ENCODE measurements at regions not wholly inside any gene's neighbourhood (a gene's known extent, or its start where the extent isn't known, plus 50 kb on each side); places are given as distances from the start of the nearest gene placed in this dataset.
"Not testable (repeated sequence)": the region's sequence is repeated elsewhere in the genome, so short reads cannot be mapped to it uniquely, and the experiment has no call there.

DNA sequence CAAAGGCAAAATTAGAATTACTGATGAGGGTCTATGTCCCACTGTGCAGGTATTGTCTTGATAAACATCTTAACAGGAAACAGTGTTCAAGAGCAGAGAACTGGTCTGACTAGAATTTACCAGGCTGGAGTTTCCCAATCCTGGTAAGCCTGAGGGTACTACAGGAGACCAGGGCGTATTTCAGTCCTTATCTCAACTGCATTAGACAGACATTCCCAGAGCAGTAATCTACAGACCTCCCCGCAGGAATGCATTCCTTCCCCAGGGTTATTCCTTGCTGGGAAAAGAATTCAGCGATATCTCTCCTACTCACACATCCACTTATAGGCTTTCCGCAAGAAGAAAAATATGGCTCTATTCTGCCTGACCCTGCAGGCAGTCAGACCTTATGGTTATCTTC is 276.0 kb upstream of the SUCLG2 start:
- TF ChIP-seq, protein P1, sequence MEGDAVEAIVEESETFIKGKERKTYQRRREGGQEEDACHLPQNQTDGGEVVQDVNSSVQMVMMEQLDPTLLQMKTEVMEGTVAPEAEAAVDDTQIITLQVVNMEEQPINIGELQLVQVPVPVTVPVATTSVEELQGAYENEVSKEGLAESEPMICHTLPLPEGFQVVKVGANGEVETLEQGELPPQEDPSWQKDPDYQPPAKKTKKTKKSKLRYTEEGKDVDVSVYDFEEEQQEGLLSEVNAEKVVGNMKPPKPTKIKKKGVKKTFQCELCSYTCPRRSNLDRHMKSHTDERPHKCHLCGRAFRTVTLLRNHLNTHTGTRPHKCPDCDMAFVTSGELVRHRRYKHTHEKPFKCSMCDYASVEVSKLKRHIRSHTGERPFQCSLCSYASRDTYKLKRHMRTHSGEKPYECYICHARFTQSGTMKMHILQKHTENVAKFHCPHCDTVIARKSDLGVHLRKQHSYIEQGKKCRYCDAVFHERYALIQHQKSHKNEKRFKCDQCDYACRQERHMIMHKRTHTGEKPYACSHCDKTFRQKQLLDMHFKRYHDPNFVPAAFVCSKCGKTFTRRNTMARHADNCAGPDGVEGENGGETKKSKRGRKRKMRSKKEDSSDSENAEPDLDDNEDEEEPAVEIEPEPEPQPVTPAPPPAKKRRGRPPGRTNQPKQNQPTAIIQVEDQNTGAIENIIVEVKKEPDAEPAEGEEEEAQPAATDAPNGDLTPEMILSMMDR (IDR thresholded peaks at IDR 0.05) = not testable (repeated sequence)
- not testable (repeated sequence) for TF ChIP-seq POLR2A (IDR thresholded peaks at IDR 0.05)

All from Peyer's patch (tissue), 4 donors.